ENCODE measurements at regions not wholly inside any gene's neighbourhood (a gene's known extent, or its start where the extent isn't known, plus 50 kb on each side); places are given as distances from the start of the nearest gene placed in this dataset.

DNA sequence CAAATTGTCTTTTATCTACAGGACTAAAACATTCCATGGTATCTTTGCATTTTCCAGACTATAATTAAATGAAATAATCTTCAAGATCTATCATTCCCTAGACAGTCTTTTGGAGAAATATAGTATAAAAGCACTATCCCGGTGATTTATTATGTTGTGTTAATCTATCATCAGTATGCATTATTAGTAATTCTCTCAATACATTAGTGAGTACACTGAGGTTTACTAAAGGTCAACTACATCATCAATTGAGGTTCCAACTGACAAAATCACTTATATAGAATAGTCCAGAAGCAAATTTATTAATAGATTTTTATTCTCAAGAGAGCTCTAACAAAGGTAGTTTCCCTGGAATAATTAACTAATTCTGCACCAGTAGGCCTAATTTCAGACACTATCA is 169.6 kb downstream of the KCNA4 start:
- H3K4me3 ChIP-seq (ENCODE audit: low read depth in 2 of 2, low read length in 2 of 2): no peak overlapping the region
- no peaks in the 10 kb centered on the region for H3K9me3 ChIP-seq (ENCODE audit: control insufficient read depth, insufficient read depth, low read depth, low read length)
- DNase-seq (ENCODE audit: low read depth, low spot score) (no peak), ATAC-seq (no peak)
- TF ChIP-seq TCF7L2 (IDR thresholded peaks at IDR 0.05; ENCODE audit: low read depth, low read length): no peak
- no peak for TF ChIP-seq CTCF (IDR thresholded peaks at IDR 0.05)
- TF ChIP-seq, protein P1, sequence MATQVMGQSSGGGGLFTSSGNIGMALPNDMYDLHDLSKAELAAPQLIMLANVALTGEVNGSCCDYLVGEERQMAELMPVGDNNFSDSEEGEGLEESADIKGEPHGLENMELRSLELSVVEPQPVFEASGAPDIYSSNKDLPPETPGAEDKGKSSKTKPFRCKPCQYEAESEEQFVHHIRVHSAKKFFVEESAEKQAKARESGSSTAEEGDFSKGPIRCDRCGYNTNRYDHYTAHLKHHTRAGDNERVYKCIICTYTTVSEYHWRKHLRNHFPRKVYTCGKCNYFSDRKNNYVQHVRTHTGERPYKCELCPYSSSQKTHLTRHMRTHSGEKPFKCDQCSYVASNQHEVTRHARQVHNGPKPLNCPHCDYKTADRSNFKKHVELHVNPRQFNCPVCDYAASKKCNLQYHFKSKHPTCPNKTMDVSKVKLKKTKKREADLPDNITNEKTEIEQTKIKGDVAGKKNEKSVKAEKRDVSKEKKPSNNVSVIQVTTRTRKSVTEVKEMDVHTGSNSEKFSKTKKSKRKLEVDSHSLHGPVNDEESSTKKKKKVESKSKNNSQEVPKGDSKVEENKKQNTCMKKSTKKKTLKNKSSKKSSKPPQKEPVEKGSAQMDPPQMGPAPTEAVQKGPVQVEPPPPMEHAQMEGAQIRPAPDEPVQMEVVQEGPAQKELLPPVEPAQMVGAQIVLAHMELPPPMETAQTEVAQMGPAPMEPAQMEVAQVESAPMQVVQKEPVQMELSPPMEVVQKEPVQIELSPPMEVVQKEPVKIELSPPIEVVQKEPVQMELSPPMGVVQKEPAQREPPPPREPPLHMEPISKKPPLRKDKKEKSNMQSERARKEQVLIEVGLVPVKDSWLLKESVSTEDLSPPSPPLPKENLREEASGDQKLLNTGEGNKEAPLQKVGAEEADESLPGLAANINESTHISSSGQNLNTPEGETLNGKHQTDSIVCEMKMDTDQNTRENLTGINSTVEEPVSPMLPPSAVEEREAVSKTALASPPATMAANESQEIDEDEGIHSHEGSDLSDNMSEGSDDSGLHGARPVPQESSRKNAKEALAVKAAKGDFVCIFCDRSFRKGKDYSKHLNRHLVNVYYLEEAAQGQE (IDR thresholded peaks at IDR 0.05; ENCODE audit: insufficient read depth in 1 of 2, low read depth in 2 of 2, low read length in 1 of 2): no peak
- TF ChIP-seq SIN3A (IDR thresholded peaks at IDR 0.05; ENCODE audit: borderline replicate concordance, insufficient read depth, low read depth, low read length): no peak
- TF ChIP-seq POLR2AphosphoS5 (IDR thresholded peaks at IDR 0.05; ENCODE audit: low read depth, low read length): no peak
- ChIA-PET CTCF (no interaction called here), POLR2A (no interaction called here)
- no peaks in the 10 kb centered on the region for H3K27me3 ChIP-seq (ENCODE audit: control insufficient read depth, insufficient read depth, low read length)
- intact Hi-C loops (cut with micrococcal nuclease; ENCODE audit: unreplicated experiment) (no loop called here), in situ Hi-C loops (cut with HindIII; ENCODE audit: low pct_unique_long_range_greater_than_20kb, low sequenced_read_pairs) (no loop called here)
- H3K4me1 ChIP-seq (ENCODE audit: control insufficient read depth, insufficient read depth, low read length): no peaks in the 10 kb centered on the region
- BruUV-seq (replicated peaks): no TSS peak
- H3K36me3 ChIP-seq (ENCODE audit: control insufficient read depth, insufficient read depth, low read length): no peaks in the 10 kb centered on the region
- H3K27ac ChIP-seq (ENCODE audit: low read length): no peak overlapping the region

- Histone ChIP-seq H3K9me3 (ENCODE audit: control insufficient read depth, insufficient read depth, low read depth, low read length) (no peaks in the 10 kb centered on the region), H3K4me1 (ENCODE audit: control insufficient read depth, insufficient read depth, low read length) (no peaks in the 10 kb centered on the region), H3K27ac (ENCODE audit: low read length) (no peak overlapping the region), H3K4me3 (ENCODE audit: low read depth in 2 of 2, low read length in 2 of 2) (no peak overlapping the region), H3K36me3 (ENCODE audit: control insufficient read depth, insufficient read depth, low read length) (no peaks in the 10 kb centered on the region), H3K27me3 (ENCODE audit: control insufficient read depth, insufficient read depth, low read length) (no peaks in the 10 kb centered on the region)
- no TSS peak for BruUV-seq (replicated peaks)
- TF ChIP-seq TCF7L2 (IDR thresholded peaks at IDR 0.05; ENCODE audit: low read depth, low read length): no peak
- TF ChIP-seq, protein P1 (IDR thresholded peaks at IDR 0.05; ENCODE audit: insufficient read depth in 1 of 2, low read depth in 2 of 2, low read length in 1 of 2): no peak
- no peak for TF ChIP-seq POLR2AphosphoS5 (IDR thresholded peaks at IDR 0.05; ENCODE audit: low read depth, low read length)
- no peak for TF ChIP-seq SIN3A (IDR thresholded peaks at IDR 0.05; ENCODE audit: borderline replicate concordance, insufficient read depth, low read depth, low read length)
- TF ChIP-seq CTCF (IDR thresholded peaks at IDR 0.05): no peak
- intact Hi-C loops (cut with micrococcal nuclease; ENCODE audit: unreplicated experiment) (no loop called here), in situ Hi-C loops (cut with HindIII; ENCODE audit: low pct_unique_long_range_greater_than_20kb, low sequenced_read_pairs) (no loop called here)
- POLR2A ChIA-PET: no interaction called here
- ATAC-seq (no peak), DNase-seq (ENCODE audit: low read depth, low spot score) (no peak)
- CTCF ChIA-PET: no interaction called here
Measured at GRCh38 chr11:29844701-29845379, 172.0 kb downstream of the KCNA4 start.
